HG03097 (cell line): ENCODE measurements at regions not wholly inside any gene's neighbourhood (a gene's known extent, or its start where the extent isn't known, plus 50 kb on each side); places are given as distances from the start of the nearest gene placed in this dataset.

Experiments used
- ATAC-seq: cut with Tn5 transposase; IDR thresholded peaks from one replicate; pipeline ENCODE4 v1.9.1; 2021; ENCODE audit not compliant: unreplicated experiment, low FRiP score

DNA sequence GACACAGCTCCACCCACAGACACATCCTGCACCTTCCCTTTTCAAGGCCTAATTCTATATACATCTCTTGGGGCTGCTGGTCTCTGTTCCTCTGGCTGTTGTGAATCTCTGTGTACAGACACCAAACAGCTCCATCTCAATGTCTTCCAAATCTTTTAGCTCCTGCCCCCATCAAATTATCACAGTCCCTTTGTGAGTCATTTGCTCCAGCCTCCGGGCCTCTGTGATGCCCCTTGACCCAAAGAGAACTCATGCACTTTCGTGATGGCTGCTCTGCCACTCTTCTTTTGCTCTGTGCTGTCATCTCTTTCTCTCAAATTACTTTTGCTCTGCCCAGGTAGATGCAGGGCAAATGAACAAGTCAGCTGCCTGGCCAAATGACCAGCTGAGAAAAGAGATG, 369.0 kb upstream of the CDIN1 start:
- ATAC-seq, result no peak

DNA sequence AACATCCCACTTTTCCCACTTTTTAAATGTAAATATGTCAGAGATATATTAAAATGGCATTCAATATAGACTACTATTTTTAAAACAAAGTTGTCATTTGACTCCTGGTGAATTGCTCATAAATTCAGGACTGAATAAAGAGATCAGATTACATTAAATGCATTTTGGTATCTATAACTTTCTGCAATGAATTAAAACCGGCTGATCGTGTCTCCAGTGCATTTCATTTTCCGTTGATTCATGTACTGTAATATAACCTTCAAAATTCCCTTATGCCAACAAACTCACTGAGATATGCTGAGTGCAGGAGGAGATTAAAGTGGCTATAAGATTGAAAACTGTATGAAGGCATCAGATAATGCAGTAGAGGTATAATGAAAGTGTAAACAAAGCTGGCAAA, 361.1 kb upstream of the CDIN1 start:
- no peak for ATAC-seq

- no peak for ATAC-seq
Measured at GRCh38 chr15:36218991-36219390, 360.4 kb upstream of the CDIN1 start.

- no peak for ATAC-seq
Measured at GRCh38 chr15:36221992-36222391, 357.4 kb upstream of the CDIN1 start.

DNA sequence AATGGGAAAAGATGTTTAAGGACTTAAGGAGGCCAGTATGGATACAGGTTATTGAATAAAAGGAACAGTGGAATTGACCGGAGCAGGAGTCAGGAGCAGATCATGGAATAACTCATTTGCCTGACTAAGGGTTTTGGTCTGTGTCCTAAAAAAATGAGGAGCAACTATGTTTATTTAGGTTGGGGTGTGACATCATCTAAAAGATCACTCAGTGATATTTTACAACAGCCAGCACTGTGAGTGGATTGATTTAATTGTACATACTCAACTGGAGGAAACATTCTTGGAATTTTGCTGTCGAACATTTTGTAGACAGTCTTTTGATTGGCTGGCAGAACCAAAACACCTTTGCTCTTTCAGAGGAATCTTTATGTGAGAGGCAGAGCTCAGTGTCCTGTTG, 348.6 kb upstream of the CDIN1 start:
- ATAC-seq, result no peak

DNA sequence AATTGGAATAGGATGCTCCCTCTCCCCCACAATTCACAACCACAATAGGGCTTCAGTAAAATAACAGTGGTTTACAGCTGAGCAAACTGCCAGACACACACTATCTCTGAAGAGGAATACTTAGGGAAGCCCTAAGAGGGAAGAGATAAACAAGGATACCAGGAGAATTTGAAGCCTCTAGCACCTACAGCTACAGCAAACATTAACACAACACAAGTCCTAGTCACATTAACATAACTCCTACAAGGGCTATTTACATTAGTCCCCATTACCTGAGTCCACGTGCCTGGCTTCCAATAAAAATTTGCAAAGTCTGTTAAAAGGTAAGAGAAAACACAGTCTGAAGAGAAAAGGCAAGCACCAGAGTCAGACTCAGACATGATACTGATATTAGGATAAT, 346.9 kb upstream of the CDIN1 start:
- ATAC-seq, result no peak

DNA sequence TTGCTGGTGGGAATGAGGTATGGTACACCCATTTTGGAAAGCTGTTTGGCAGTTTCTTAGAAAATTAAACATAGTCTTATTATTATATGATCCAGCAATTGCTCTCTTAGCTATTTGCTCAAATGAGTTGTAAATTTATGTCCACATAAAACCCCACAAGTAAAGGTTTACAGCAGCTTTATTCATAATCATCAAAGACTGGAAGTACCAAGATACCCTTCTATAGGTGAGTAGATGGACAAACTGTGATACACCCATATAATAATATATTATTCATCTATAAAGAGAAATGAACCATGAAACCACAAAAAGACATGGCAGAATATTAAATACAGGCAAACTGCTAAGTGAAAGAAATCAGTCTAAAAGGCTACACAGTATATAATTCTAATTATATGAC, 344.7 kb upstream of the CDIN1 start:
- ATAC-seq, result no peak

DNA sequence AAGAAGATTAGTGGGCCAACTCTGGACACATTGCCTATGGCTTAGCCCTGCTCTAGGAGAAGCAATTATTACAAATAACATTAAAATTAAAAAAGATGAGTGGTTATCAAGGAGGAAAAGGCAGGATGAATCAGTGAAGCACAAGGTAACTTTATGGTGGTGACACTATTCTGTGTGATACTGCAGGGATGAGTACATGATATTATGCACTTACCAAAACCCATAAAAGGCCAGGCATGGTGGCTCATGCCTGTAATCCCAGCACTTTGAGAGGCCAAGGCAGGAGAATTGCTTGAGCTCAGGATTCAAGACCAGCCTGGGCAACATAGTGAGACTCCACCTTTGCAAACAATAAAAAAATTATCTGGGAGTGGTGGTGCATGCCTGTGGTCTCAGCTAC, 344.3 kb upstream of the CDIN1 start:
- ATAC-seq, result no peak

- no peak for ATAC-seq
Measured at GRCh38 chr15:36239509-36239908, 339.9 kb upstream of the CDIN1 start.

- no peak for ATAC-seq
Measured at GRCh38 chr15:36251450-36251849, 328.0 kb upstream of the CDIN1 start.

GRCh38 chr15:36252146-36252711, 327.2 kb upstream of the CDIN1 start:
- no peak for ATAC-seq

GRCh38 chr15:36254426-36254825, 325.0 kb upstream of the CDIN1 start:
- ATAC-seq, result no peak

DNA sequence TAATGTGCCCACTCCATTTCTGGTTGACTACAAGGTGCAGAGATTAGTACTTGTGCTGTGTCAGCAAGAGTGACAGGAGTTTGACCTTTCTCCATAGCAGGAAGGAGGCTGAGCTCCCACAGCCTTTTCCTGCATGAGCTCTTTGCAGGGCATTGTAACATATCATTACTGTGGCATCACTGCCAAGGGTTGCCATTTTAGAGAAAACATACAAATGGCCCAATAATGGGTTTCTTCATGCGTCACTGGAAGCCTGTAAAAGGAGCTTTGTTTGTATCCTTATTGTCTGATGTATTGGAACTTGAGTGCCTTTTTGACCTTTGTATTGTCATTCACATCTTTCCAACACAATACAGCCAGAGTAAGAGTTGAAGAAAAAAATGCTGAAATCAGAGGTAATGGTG, 323.0 kb upstream of the CDIN1 start:
- no peak for ATAC-seq

DNA sequence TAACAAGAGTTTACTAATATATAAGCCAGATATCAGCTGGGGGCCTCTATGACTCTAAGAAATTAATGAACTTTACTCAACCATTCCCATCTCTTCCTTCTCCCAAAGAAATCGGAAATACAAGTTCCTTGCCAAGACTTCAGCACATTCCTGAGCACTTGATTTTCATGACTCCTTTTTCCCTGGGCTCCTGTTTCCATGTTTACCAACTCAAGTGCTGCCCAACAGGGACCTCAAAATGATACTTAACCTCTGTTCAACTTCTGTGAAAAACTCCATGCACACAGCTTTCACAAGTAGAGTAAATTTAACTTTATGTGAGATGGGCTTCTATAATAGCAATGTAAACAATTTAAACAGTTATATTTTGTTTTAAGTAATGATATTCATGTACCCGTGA, 315.8 kb upstream of the CDIN1 start:
- ATAC-seq, result no peak

DNA sequence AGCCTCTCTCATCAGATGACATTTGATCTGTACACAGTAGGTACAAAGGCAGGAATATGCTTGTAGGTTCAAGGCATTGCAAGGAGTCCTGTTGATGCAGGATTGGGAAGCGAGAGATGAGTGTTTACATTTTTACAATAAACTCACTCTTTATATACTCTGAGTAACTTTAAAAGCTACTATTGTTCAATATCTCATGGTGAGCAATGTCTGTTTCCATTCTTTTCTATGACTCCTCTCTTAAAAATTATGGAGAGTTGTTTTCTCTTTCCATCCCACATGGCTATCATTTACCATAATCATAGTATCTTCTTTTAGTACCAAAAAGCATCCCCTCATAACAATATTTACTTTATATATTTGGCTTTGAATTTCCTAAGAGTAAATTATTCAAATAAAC, 314.0 kb upstream of the CDIN1 start:
- ATAC-seq, result no peak

- ATAC-seq, result no peak
Measured at GRCh38 chr15:36271048-36271447, 308.4 kb upstream of the CDIN1 start.

- no peak for ATAC-seq
Measured at GRCh38 chr15:36275656-36276055, 303.8 kb upstream of the CDIN1 start.

- no peak for ATAC-seq
Measured at GRCh38 chr15:36278219-36278618, 301.2 kb upstream of the CDIN1 start.

DNA sequence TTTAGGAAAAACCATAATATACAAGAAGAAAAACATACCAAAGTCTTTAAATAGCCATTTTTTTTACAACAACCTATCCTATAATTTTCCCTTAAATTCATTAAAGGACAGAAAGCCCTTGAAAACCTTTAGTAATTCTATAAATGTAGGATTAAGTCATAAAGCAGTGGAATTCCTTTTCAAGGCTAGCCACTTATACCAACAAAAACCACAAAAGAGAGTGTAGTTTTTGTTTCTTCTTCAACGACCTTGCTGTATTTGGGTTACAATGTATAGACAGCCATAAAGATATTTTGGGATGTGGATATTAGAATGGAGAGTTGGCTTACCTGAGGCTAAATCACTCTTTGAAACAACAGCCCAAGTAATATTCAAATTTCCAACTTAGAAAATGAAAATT, 296.6 kb upstream of the CDIN1 start:
- no peak for ATAC-seq

DNA sequence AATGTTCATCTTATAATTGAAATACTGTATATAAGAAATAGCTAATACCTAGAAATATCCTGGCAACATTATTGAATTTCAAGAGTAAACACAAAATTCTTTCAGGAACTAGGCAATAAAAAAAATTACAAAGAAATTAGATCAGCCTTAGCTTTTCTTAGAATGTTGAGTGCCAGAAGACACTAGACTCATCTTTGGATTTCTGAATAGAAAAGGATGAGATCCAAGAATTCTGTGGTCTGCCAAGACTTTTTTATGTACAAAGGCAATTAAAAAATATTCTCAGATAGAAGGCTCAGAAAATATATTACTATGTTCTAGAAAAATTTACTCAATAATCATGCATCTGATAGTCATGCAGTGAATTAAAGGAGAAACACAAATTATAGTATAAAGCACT, 294.5 kb upstream of the CDIN1 start:
- no peak for ATAC-seq

GRCh38 chr15:36291501-36291900, 287.9 kb upstream of the CDIN1 start:
- no peak for ATAC-seq

DNA sequence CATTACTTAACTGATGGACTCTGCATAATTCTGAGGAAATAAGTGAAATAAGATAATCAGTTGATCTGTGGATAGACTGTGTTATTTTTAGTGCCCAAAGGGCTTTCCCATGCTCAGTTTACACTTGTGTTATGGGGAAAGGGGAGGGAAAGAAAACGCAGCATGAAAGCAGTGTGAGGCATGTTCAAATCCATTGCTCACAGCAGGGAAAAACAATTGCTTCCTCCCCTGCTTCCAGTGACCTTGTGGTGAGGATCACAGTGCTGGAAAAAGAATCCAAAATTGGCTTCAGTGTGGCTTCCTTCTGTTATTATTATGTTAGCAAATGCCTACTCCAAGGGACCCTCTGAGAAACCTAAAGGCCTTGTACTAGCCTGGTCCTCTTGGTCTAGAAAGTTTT, 285.1 kb upstream of the CDIN1 start:
- ATAC-seq, result no peak

DNA sequence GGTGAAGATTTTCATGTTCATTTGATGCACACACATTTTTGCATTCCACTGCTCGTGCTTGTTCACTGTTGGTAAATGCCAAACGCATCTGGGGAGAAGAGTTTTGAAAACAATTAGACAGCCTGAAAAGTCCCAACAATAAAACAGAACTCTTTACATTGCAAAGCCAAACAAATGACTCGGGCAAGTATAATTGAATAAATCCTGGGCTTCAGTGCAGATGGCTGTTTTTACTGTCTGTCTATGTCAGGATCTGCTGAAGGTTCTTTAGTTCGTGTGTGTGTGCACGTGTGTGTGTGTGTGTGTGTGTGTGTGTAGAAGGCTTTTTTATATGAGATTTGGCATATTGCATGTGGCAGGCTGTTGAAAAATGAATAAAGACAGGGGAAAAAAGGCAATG, 277.5 kb upstream of the CDIN1 start:
- no peak for ATAC-seq
